Fibroblast of villous mesenchyme (primary cell): ENCODE measurements at regions not wholly inside any gene's neighbourhood (a gene's known extent, or its start where the extent isn't known, plus 50 kb on each side); places are given as distances from the start of the nearest gene placed in this dataset.
A peak's percentile ranks its signal among the peaks of the same experiment; 100 is the strongest.

Experiments used
- DNase-seq: peaks from one replicate; pipeline ENCODE4 v3.0.0-alpha.2; 2010; ENCODE audit warnings: low read depth
- H3K4me3 ChIP-seq: 2 replicates; pipeline ENCODE4 v1.5.1; 2011; ENCODE audit warnings: low read depth, mild to moderate bottlenecking, low read length
- CTCF ChIP-seq: IDR thresholded peaks from 2 replicates; pipeline ENCODE4 v1.5.1; 2012; ENCODE audit warnings: low read depth, mild to moderate bottlenecking, low read length; ENCODE audit not compliant: insufficient read depth

- DNase-seq = no peak
- H3K4me3 ChIP-seq = no peak overlapping the region
- TF ChIP-seq CTCF = no peak
These were observed 262.1 kb downstream of the DLL1 start for GRCh38 chr6:170028629-170029345.

GRCh38 chr6:170027647-170028043 lies 263.2 kb downstream of the DLL1 start:
- DNase-seq = peak; percentile 70
- no peak for TF ChIP-seq CTCF
- no peak overlapping the region for H3K4me3 ChIP-seq

- DNase-seq = peak; percentile 66
- H3K4me3 ChIP-seq = no peak overlapping the region
- TF ChIP-seq CTCF = no peak
These were observed 263.9 kb downstream of the DLL1 start for GRCh38 chr6:170026751-170027646.

- H3K4me3 ChIP-seq = no peak overlapping the region
- no peak for TF ChIP-seq CTCF
- no peak for DNase-seq
These were observed 264.7 kb downstream of the DLL1 start for GRCh38 chr6:170025935-170026750.

GRCh38 chr6:170025341-170025911 lies 265.5 kb downstream of the DLL1 start:
- DNase-seq = no peak
- H3K4me3 ChIP-seq = no peak overlapping the region
- no peak for TF ChIP-seq CTCF

- no peak overlapping the region for H3K4me3 ChIP-seq
- DNase-seq = peak; percentile 91
- TF ChIP-seq CTCF = no peak
These were observed 265.9 kb downstream of the DLL1 start for GRCh38 chr6:170024940-170025339.
